SK-N-SH (cell line): ENCODE measurements at regions not wholly inside any gene's neighbourhood (a gene's known extent, or its start where the extent isn't known, plus 50 kb on each side); places are given as distances from the start of the nearest gene placed in this dataset.

Source experiments
- CTCF ChIA-PET: fragments of 300-600, 350-600 bp; formaldehyde crosslinking; extraction: SDS; loops from one replicate; lab custom pipeline; 2021; lab: Yijun Ruan, JAX
- POLR2A ChIA-PET: fragments of 350-600 bp; sonication (Branson Sonifier 250); formaldehyde crosslinking; extraction: SDS; loops from one replicate; lab custom pipeline; 2020; ENCODE audit warnings: antibody characterized with exemption, inconsistent platforms; lab: Yijun Ruan, JAX
- DNase-seq: peaks from one replicate; pipeline ENCODE4 v3.0.0; 2012
- H2AFZ ChIP-seq: fragments of 200-600 bp; sonication (generic); 2 replicates; pipeline ENCODE4 v1.8.1; 2016; ENCODE audit warnings: antibody characterized with exemption, mild to moderate bottlenecking, low read depth
- H3F3A ChIP-seq: fragments of 200-600 bp; sonication (generic); replicated peaks from 2 replicates; pipeline ENCODE3; 2016; ENCODE audit warnings: antibody characterized with exemption, mild to moderate bottlenecking; ENCODE audit not compliant: insufficient read depth
- H3K27ac ChIP-seq, 2 experiments: fragments of 200-500 bp in 1 of 2; fragments of 200-600 bp in 1 of 2; sonication (Bioruptor generic) in 1 of 2; sonication (generic), shearing (Covaris generic) in 1 of 2; 2 replicates each; pipeline versions ENCODE4 v1.5.1 to v1.6.1; 2014 to 2016; ENCODE audit warnings: low read depth in 2 of 2, inconsistent platforms in 1 of 2, low read length in 1 of 2, mild to moderate bottlenecking in 1 of 2, mixed read lengths in 1 of 2
- H3K27me3 ChIP-seq: fragments of 200-600 bp; sonication (generic), shearing (Covaris generic); 2 replicates; pipeline ENCODE4 v1.6.1; 2016; ENCODE audit warnings: mixed run types; ENCODE audit not compliant: insufficient read depth
- H3K36me3 ChIP-seq, 2 experiments: fragments of 200-500 bp in 1 of 2; fragments of 200-600 bp in 1 of 2; sonication (Bioruptor generic) in 1 of 2; sonication (generic) in 1 of 2; replicated peaks in 1 of 2; 2 replicates each; pipeline versions ENCODE3 to v1.5.1; 2014 to 2016; ENCODE audit warnings: low read length in 1 of 2, mild to moderate bottlenecking in 1 of 2; ENCODE audit not compliant: insufficient read depth in 2 of 2, control insufficient read depth in 1 of 2
- H3K4me1 ChIP-seq, 2 experiments: fragments of 200-500 bp in 1 of 2; fragments of 200-600 bp in 1 of 2; sonication (Bioruptor generic) in 1 of 2; sonication (generic), shearing (Covaris generic) in 1 of 2; 2 replicates each; pipeline versions ENCODE4 v1.5.1 to v1.6.1; 2014 to 2016; ENCODE audit warnings: low read depth in 1 of 2, low read length in 1 of 2, mixed run types in 1 of 2; ENCODE audit not compliant: insufficient read depth in 2 of 2, control insufficient read depth in 1 of 2
- H3K4me2 ChIP-seq: fragments of 200-600 bp; sonication (generic), shearing (Covaris generic); 2 replicates; pipeline ENCODE4 v1.6.1; 2017; ENCODE audit warnings: mixed run types
- H3K4me3 ChIP-seq, 2 experiments: fragments of 200-500 bp in 1 of 2; fragments of 200-600 bp in 1 of 2; sonication (Bioruptor generic) in 1 of 2; sonication (generic), shearing (Covaris generic) in 1 of 2; 2 replicates each; pipeline versions ENCODE4 v1.5.1 to v1.8.1; 2014 to 2016; ENCODE audit warnings: low read depth in 2 of 2, inconsistent platforms in 1 of 2, low read length in 1 of 2, mild to moderate bottlenecking in 1 of 2, mixed read lengths in 1 of 2, moderate library complexity in 1 of 2
- H3K79me2 ChIP-seq: fragments of 200-600 bp; sonication (generic); 2 replicates; pipeline ENCODE4 v1.8.1; 2017; ENCODE audit warnings: mild to moderate bottlenecking; ENCODE audit not compliant: insufficient read depth
- H3K9ac ChIP-seq: fragments of 200-600 bp; sonication (generic); 2 replicates; pipeline ENCODE4 v1.6.1; 2017; ENCODE audit warnings: mixed run types
- H3K9me2 ChIP-seq: fragments of 200-600 bp; sonication (generic); 2 replicates; pipeline ENCODE4 v1.6.1; 2017; ENCODE audit warnings: mixed run types
- H3K9me3 ChIP-seq: fragments of 200-600 bp; sonication (generic); 2 replicates; pipeline ENCODE4 v1.6.1; 2017; ENCODE audit warnings: mixed run types, mild to moderate bottlenecking, moderate library complexity
- H4K20me1 ChIP-seq: fragments of 200-600 bp; sonication (generic); 2 replicates; pipeline ENCODE4 v1.6.1; 2017; ENCODE audit warnings: mild to moderate bottlenecking, mixed run types; ENCODE audit not compliant: insufficient read depth
- ELF1 ChIP-seq: IDR thresholded peaks from 2 replicates; pipeline ENCODE4 v1.4.0; 2012
- EZH2phosphoT487 ChIP-seq: fragments of 200-600 bp; sonication (generic); IDR thresholded peaks from 2 replicates; pipeline ENCODE4 v1.6.1; 2017; ENCODE audit warnings: low read depth, mixed run types, mild to moderate bottlenecking, antibody characterized with exemption, moderate library complexity, borderline replicate concordance
- FOSL2 ChIP-seq: IDR thresholded peaks from 2 replicates; pipeline ENCODE4 v1.4.0; 2012; ENCODE audit warnings: low read depth, mild to moderate bottlenecking, moderate library complexity, borderline replicate concordance
- GABPA ChIP-seq: IDR thresholded peaks from 2 replicates; pipeline ENCODE4 v1.4.0; 2012; ENCODE audit warnings: low read depth, mild to moderate bottlenecking
- GATA2 ChIP-seq: sonication (generic); formaldehyde crosslinking; IDR thresholded peaks from 2 replicates; pipeline ENCODE4 v1.5.0; 2020; ENCODE audit warnings: mild to moderate bottlenecking, missing genetic modification reagents
- MXI1 ChIP-seq: IDR thresholded peaks from 2 replicates; pipeline ENCODE4 v1.6.1; 2012; ENCODE audit warnings: mild to moderate bottlenecking, low read depth, low read length, improper control_type of control experiment
- NFIC ChIP-seq: IDR thresholded peaks from 2 replicates; pipeline ENCODE4 v1.4.0; 2012; ENCODE audit warnings: borderline replicate concordance
- NRF1 ChIP-seq: IDR thresholded peaks from 2 replicates; pipeline ENCODE4 v1.6.1; 2012; ENCODE audit warnings: low read depth, mild to moderate bottlenecking, low read length
- RAD21 ChIP-seq: IDR thresholded peaks from 2 replicates; pipeline ENCODE4 v1.6.1; 2012; ENCODE audit warnings: mild to moderate bottlenecking, low read length
- RCOR1 ChIP-seq: fragments of 150-350 bp; IDR thresholded peaks from 2 replicates; pipeline ENCODE4 v1.6.1; 2017; ENCODE audit warnings: antibody characterized with exemption, low read length
- RXRA ChIP-seq: IDR thresholded peaks from 2 replicates; pipeline ENCODE4 v1.4.0; 2012; ENCODE audit warnings: low read depth, mild to moderate bottlenecking, borderline replicate concordance
- SMC3 ChIP-seq: IDR thresholded peaks from 2 replicates; pipeline ENCODE4 v1.6.1; 2012; ENCODE audit warnings: low read depth, low read length, improper control_type of control experiment
- TCF12 ChIP-seq: IDR thresholded peaks from 2 replicates; pipeline ENCODE4 v1.4.0; 2012
- TEAD4 ChIP-seq: IDR thresholded peaks from 2 replicates; pipeline ENCODE4 v1.4.0; 2012; ENCODE audit warnings: mild to moderate bottlenecking, borderline replicate concordance; ENCODE audit not compliant: insufficient read depth
- WGBS: methylation state at CpG from one replicate; pipeline ENCODE4 v1.1.6; 2017; ENCODE audit warnings: low lambda C conversion rate; 5-methylcytosine and 5-hydroxymethylcytosine counted together
- TF ChIP-seq, protein P1 (sequence below): IDR thresholded peaks from 2 replicates; pipeline ENCODE4 v1.4.0; 2012; ENCODE audit warnings: low read depth, borderline replicate concordance
- TF ChIP-seq, protein P2 (sequence below): fragments of 200-600 bp; sonication (generic); IDR thresholded peaks from 2 replicates; pipeline ENCODE4 v1.6.1; 2017; ENCODE audit warnings: antibody characterized with exemption, mild to moderate bottlenecking, moderate library complexity
- TF ChIP-seq, protein P3 (sequence below): fragments of 150-350 bp; IDR thresholded peaks from 2 replicates; pipeline ENCODE4 v1.6.1; 2017; ENCODE audit warnings: antibody characterized with exemption, low read length, low read depth, borderline replicate concordance
- TF ChIP-seq, protein P4 (sequence below): fragments of 150-350 bp; IDR thresholded peaks from 2 replicates; pipeline ENCODE4 v1.6.1; 2016; ENCODE audit warnings: mild to moderate bottlenecking, low read depth, low read length
- TF ChIP-seq, protein P5 (sequence below): IDR thresholded peaks from 2 replicates; pipeline ENCODE4 v1.4.0; 2012; ENCODE audit warnings: low read depth, borderline replicate concordance

DNA sequence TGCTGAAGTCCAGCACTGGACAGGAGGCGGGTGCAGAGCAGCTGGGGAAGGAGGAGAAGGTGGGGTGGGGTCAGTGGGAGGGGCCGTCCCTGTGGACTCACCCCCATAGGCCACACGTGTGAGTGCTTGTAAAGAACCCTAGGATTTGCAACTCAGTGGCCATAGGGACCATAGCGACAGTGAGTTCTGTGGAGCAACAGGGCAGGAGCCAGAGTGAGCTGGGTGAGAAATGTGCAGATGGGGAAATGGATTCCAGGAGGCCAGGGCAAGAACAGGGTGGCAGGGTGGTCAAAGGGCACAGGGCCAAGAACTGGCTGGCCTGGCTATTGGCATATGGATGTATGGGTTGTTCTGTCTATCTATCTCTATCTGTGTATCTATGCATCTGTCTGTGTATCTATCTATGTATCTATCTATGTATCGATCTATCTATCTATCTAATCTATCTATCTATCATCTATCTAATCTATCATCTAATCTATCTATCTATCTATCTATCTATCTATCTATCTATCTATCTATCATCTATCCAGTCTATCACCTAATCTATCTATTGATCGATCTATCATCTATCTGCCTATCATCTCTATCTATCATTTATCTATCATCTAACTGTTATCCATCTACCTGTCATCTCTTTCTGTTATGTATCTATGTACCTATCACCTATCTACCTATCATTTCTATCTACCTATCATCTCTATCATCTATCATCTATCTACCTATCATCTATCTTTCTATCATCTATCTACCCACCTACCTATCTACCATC lies 889.0 kb downstream of the TBC1D22A start:
- TF ChIP-seq GABPA: no peak
- TF ChIP-seq MXI1: no peak
- TF ChIP-seq, protein P1, sequence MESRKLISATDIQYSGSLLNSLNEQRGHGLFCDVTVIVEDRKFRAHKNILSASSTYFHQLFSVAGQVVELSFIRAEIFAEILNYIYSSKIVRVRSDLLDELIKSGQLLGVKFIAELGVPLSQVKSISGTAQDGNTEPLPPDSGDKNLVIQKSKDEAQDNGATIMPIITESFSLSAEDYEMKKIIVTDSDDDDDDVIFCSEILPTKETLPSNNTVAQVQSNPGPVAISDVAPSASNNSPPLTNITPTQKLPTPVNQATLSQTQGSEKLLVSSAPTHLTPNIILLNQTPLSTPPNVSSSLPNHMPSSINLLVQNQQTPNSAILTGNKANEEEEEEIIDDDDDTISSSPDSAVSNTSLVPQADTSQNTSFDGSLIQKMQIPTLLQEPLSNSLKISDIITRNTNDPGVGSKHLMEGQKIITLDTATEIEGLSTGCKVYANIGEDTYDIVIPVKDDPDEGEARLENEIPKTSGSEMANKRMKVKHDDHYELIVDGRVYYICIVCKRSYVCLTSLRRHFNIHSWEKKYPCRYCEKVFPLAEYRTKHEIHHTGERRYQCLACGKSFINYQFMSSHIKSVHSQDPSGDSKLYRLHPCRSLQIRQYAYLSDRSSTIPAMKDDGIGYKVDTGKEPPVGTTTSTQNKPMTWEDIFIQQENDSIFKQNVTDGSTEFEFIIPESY: no peak
- TF ChIP-seq TCF12: no peak
- TF ChIP-seq ELF1: no peak
- no peak for TF ChIP-seq SMC3
- no peak for TF ChIP-seq GATA2 (CRISPR knock-in tag)
- no peaks in the 10 kb centered on the region for H3K9me3 ChIP-seq
- WGBS: 32% methylated on average over 6 of the region's 6 CpGs
- H3K4me1 ChIP-seq: no peaks in the 10 kb centered on the region; a peak in 1 of 4 replicates
- H3K9ac ChIP-seq: no peak overlapping the region
- H3K27ac ChIP-seq: no peak overlapping the region
- no peaks in the 10 kb centered on the region for H3K27me3 ChIP-seq
- DNase-seq: no peak
- H3K36me3 ChIP-seq: no peaks in the 10 kb centered on the region
- ChIA-PET CTCF (no interaction called here), POLR2A (no interaction called here)
- no peaks in the 10 kb centered on the region for H4K20me1 ChIP-seq
- no peaks in the 10 kb centered on the region for H3K79me2 ChIP-seq
- H3F3A ChIP-seq: no peaks in the 10 kb centered on the region
- H3K4me2 ChIP-seq: no peak overlapping the region
- no peak overlapping the region for H3K4me3 ChIP-seq
- H3K9me2 ChIP-seq: no peaks in the 10 kb centered on the region
- H2AFZ ChIP-seq: no peak overlapping the region

DNA sequence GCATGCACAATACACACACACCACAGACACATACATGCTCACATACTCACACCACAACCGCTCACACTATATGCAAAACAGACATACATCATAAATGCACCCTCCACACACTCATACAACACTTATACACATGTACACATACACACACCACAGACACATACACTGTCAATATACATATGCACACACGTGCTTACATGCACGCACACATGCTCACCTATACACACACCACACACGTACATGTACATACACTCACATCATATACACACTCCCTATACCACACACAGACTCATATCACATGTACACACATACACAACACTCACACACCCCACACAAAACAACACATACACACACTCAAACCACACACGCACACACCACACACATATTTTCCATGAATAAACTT lies 885.3 kb downstream of the TBC1D22A start:
- no peak for DNase-seq
- Histone ChIP-seq H3K9me3 (no peaks in the 10 kb centered on the region; the same call in 1 of the 2 replicates), H3K9ac (no peak overlapping the region), H3K79me2 (no peaks in the 10 kb centered on the region), H3K36me3 (no peaks in the 10 kb centered on the region), H3K9me2 (no peaks in the 10 kb centered on the region), H3K27ac (no peak overlapping the region), H3K4me3 (no peak overlapping the region), H3K4me1 (no peaks in the 10 kb centered on the region), H2AFZ (no peak overlapping the region), H3K27me3 (no peaks in the 10 kb centered on the region), H3K4me2 (no peak overlapping the region), H3F3A (no peaks in the 10 kb centered on the region), H4K20me1 (no peaks in the 10 kb centered on the region)
- 62% methylated on average over 5 of the region's 5 CpGs for WGBS
- ChIA-PET CTCF (no interaction called here), POLR2A (no interaction called here)
- TF ChIP-seq, protein P2, sequence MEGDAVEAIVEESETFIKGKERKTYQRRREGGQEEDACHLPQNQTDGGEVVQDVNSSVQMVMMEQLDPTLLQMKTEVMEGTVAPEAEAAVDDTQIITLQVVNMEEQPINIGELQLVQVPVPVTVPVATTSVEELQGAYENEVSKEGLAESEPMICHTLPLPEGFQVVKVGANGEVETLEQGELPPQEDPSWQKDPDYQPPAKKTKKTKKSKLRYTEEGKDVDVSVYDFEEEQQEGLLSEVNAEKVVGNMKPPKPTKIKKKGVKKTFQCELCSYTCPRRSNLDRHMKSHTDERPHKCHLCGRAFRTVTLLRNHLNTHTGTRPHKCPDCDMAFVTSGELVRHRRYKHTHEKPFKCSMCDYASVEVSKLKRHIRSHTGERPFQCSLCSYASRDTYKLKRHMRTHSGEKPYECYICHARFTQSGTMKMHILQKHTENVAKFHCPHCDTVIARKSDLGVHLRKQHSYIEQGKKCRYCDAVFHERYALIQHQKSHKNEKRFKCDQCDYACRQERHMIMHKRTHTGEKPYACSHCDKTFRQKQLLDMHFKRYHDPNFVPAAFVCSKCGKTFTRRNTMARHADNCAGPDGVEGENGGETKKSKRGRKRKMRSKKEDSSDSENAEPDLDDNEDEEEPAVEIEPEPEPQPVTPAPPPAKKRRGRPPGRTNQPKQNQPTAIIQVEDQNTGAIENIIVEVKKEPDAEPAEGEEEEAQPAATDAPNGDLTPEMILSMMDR: no peak
- TF ChIP-seq EZH2phosphoT487 (no peak), FOSL2 (no peak), TCF12 (no peak), TEAD4 (no peak), NFIC (no peak), RXRA (no peak), MXI1 (no peak), RCOR1 (no peak), NRF1 (no peak), RAD21 (no peak), GABPA (no peak)
- TF ChIP-seq, protein P3, sequence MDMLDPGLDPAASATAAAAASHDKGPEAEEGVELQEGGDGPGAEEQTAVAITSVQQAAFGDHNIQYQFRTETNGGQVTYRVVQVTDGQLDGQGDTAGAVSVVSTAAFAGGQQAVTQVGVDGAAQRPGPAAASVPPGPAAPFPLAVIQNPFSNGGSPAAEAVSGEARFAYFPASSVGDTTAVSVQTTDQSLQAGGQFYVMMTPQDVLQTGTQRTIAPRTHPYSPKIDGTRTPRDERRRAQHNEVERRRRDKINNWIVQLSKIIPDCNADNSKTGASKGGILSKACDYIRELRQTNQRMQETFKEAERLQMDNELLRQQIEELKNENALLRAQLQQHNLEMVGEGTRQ: no peak
- TF ChIP-seq, protein P4, sequence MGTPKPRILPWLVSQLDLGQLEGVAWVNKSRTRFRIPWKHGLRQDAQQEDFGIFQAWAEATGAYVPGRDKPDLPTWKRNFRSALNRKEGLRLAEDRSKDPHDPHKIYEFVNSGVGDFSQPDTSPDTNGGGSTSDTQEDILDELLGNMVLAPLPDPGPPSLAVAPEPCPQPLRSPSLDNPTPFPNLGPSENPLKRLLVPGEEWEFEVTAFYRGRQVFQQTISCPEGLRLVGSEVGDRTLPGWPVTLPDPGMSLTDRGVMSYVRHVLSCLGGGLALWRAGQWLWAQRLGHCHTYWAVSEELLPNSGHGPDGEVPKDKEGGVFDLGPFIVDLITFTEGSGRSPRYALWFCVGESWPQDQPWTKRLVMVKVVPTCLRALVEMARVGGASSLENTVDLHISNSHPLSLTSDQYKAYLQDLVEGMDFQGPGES: no peak
- TF ChIP-seq, protein P5, sequence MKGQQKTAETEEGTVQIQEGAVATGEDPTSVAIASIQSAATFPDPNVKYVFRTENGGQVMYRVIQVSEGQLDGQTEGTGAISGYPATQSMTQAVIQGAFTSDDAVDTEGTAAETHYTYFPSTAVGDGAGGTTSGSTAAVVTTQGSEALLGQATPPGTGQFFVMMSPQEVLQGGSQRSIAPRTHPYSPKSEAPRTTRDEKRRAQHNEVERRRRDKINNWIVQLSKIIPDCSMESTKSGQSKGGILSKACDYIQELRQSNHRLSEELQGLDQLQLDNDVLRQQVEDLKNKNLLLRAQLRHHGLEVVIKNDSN: no peak
